Neural cell (in vitro differentiated cells): ENCODE measurements at regions not wholly inside any gene's neighbourhood (a gene's known extent, or its start where the extent isn't known, plus 50 kb on each side); places are given as distances from the start of the nearest gene placed in this dataset.

Experiments used
- H2AFZ ChIP-seq: fragments of 200-600, 300-800 bp; sonication (generic), shearing (Covaris generic); 2 replicates; pipeline ENCODE4 v1.6.0; 2014; ENCODE audit warnings: low read depth, mild to moderate bottlenecking, antibody characterized with exemption, low read length, moderate library complexity
- H3F3A ChIP-seq: fragments of 200-600 bp; shearing (Covaris generic); 2 replicates; pipeline ENCODE4 v1.6.1; 2016; ENCODE audit warnings: mild to moderate bottlenecking, moderate library complexity, mixed read lengths, antibody characterized with exemption, low read length; ENCODE audit not compliant: insufficient read depth, poor library complexity, severe bottlenecking
- H3K27ac ChIP-seq: fragments of 200-600, 300-800 bp; sonication (generic), shearing (Covaris generic); 2 replicates; pipeline ENCODE4 v1.5.1; 2014; ENCODE audit warnings: mild to moderate bottlenecking, low read length, moderate library complexity
- H3K27me3 ChIP-seq: fragments of 300-800, 200-600 bp; sonication (generic), shearing (Covaris generic); 2 replicates; pipeline ENCODE4 v1.6.0; 2014; ENCODE audit warnings: mild to moderate bottlenecking, low read depth, low read length, moderate library complexity; ENCODE audit not compliant: insufficient read depth
- H3K36me3 ChIP-seq: fragments of 300-800, 200-600 bp; sonication (generic), shearing (Covaris generic); 2 replicates; pipeline ENCODE4 v1.5.1; 2014; ENCODE audit warnings: mild to moderate bottlenecking, antibody characterized with exemption, low read length, moderate library complexity; ENCODE audit not compliant: insufficient read depth
- H3K4me2 ChIP-seq: fragments of 300-800, 200-600 bp; sonication (generic), shearing (Covaris generic); 2 replicates; pipeline ENCODE4 v1.6.0; 2014; ENCODE audit warnings: mild to moderate bottlenecking, low read length
- H3K4me3 ChIP-seq: fragments of 300-800, 200-600 bp; sonication (generic), shearing (Covaris generic); 2 replicates; pipeline ENCODE4 v1.5.1; 2014; ENCODE audit warnings: mild to moderate bottlenecking, low read length, moderate library complexity
- H3K79me2 ChIP-seq: fragments of 200-600 bp; shearing (Covaris generic); replicated peaks from 2 replicates; pipeline ENCODE4 v1.6.0; 2014; ENCODE audit warnings: mild to moderate bottlenecking, low read length, moderate library complexity; ENCODE audit not compliant: insufficient read depth
- H3K9ac ChIP-seq: fragments of 300-800, 200-600 bp; sonication (generic), shearing (Covaris generic); 2 replicates; pipeline ENCODE4 v1.6.1; 2016; ENCODE audit warnings: mild to moderate bottlenecking, low read length, mixed read lengths
- H3K9me2 ChIP-seq: fragments of 200-600 bp; shearing (Covaris generic); 2 replicates; pipeline ENCODE4 v1.6.1; 2016; ENCODE audit warnings: mild to moderate bottlenecking, low read length, mixed read lengths; ENCODE audit not compliant: insufficient read depth
- H3K9me3 ChIP-seq: fragments of 200-600, 300-800 bp; sonication (generic), shearing (Covaris generic); 2 replicates; pipeline ENCODE4 v1.6.1; 2016; ENCODE audit warnings: mild to moderate bottlenecking, mixed run types, low read length, moderate library complexity, mixed read lengths
- H4K20me1 ChIP-seq: fragments of 200-600 bp; shearing (Covaris generic); 2 replicates; pipeline ENCODE4 v1.6.1; 2016; ENCODE audit warnings: mild to moderate bottlenecking, mixed run types; ENCODE audit not compliant: insufficient read depth
- EP300 ChIP-seq: fragments of 450-650 bp; conservative IDR thresholded peaks from 2 replicates; pipeline ENCODE4 v1.6.1; 2014; ENCODE audit warnings: antibody characterized with exemption, mild to moderate bottlenecking, moderate library complexity; ENCODE audit not compliant: poor library complexity, severe bottlenecking
- EZH2 ChIP-seq: fragments of 200-600, 300-800 bp; shearing (Covaris generic), sonication (generic); IDR thresholded peaks from 2 replicates; pipeline ENCODE4 v1.6.1; 2014; ENCODE audit warnings: antibody characterized with exemption, low read length, borderline replicate concordance, mild to moderate bottlenecking; ENCODE audit not compliant: insufficient read depth, poor library complexity, severe bottlenecking
- MXI1 ChIP-seq: fragments of 450-650 bp; conservative IDR thresholded peaks from 2 replicates; pipeline ENCODE4 v1.6.1; 2014; ENCODE audit warnings: antibody characterized with exemption, mild to moderate bottlenecking; ENCODE audit not compliant: poor library complexity, severe bottlenecking
- POLR2AphosphoS5 ChIP-seq: IDR thresholded peaks from 2 replicates; pipeline ENCODE4 v1.6.1; 2012
- RAD21 ChIP-seq: fragments of 450-650 bp; conservative IDR thresholded peaks from 2 replicates; pipeline ENCODE4 v1.6.1; 2014; ENCODE audit warnings: antibody characterized with exemption, mild to moderate bottlenecking, moderate library complexity
- REST ChIP-seq: IDR thresholded peaks from 2 replicates; pipeline ENCODE4 v1.6.1; 2012; ENCODE audit warnings: borderline replicate concordance
- SMC3 ChIP-seq: fragments of 450-650 bp; conservative IDR thresholded peaks from 2 replicates; pipeline ENCODE4 v1.6.1; 2014; ENCODE audit warnings: antibody characterized with exemption, mild to moderate bottlenecking, moderate library complexity; ENCODE audit not compliant: poor library complexity
- TAF1 ChIP-seq: IDR thresholded peaks from 2 replicates; pipeline ENCODE4 v1.6.1; 2012; ENCODE audit warnings: low read depth
- TF ChIP-seq, protein P1 (sequence below): fragments of 450-650 bp; IDR thresholded peaks from 2 replicates; pipeline ENCODE4 v1.5.1; 2014; ENCODE audit warnings: antibody characterized with exemption, mild to moderate bottlenecking, moderate library complexity; ENCODE audit not compliant: poor library complexity, severe bottlenecking

DNA sequence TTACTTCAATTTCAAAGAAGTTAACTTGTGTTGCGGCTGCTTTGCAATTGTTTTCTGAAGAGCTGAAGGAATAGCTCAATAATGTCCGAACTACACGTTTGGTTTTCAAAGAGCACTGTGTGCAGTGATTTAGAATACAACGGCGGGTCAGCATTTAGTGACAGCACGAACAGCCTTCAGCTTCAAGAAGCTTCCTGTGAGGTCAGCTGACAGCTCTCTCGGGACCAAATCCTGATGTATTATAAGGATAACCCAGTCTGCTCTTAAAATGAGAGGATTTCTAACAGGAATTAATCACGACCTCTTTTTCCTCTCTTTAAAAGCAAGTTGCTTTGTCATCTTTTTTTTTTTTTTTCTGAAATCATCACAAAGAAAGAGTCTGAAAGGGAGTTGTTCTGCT, 97.9 kb upstream of the UNC13C start:
- H3K27me3 ChIP-seq, result no peaks in the 10 kb centered on the region
- no peaks in the 10 kb centered on the region for H3K9me2 ChIP-seq
- no peak overlapping the region for H3K4me2 ChIP-seq
- no peak overlapping the region for H3K9ac ChIP-seq
- H3K4me3 ChIP-seq, result no peak overlapping the region
- no peaks in the 10 kb centered on the region for H3K9me3 ChIP-seq
- no peak overlapping the region for H2AFZ ChIP-seq
- H3K36me3 ChIP-seq, result no peaks in the 10 kb centered on the region
- TF ChIP-seq MXI1 (no peak), REST (no peak), SMC3 (no peak), TAF1 (no peak), EZH2 (no peak), EP300 (no peak), POLR2AphosphoS5 (no peak), RAD21 (no peak)
- TF ChIP-seq, protein P1, sequence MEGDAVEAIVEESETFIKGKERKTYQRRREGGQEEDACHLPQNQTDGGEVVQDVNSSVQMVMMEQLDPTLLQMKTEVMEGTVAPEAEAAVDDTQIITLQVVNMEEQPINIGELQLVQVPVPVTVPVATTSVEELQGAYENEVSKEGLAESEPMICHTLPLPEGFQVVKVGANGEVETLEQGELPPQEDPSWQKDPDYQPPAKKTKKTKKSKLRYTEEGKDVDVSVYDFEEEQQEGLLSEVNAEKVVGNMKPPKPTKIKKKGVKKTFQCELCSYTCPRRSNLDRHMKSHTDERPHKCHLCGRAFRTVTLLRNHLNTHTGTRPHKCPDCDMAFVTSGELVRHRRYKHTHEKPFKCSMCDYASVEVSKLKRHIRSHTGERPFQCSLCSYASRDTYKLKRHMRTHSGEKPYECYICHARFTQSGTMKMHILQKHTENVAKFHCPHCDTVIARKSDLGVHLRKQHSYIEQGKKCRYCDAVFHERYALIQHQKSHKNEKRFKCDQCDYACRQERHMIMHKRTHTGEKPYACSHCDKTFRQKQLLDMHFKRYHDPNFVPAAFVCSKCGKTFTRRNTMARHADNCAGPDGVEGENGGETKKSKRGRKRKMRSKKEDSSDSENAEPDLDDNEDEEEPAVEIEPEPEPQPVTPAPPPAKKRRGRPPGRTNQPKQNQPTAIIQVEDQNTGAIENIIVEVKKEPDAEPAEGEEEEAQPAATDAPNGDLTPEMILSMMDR, result no peak
- H3F3A ChIP-seq, result no peaks in the 10 kb centered on the region
- no peak overlapping the region for H3K27ac ChIP-seq
- H3K79me2 ChIP-seq, result no peaks in the 10 kb centered on the region
- H4K20me1 ChIP-seq, result no peaks in the 10 kb centered on the region

GRCh38 chr15:53875711-53876110, 102.5 kb upstream of the UNC13C start:
- TF ChIP-seq MXI1 (no peak), SMC3 (no peak), POLR2AphosphoS5 (no peak), EZH2 (no peak), RAD21 (no peak), TAF1 (no peak), EP300 (no peak), REST (no peak)
- TF ChIP-seq, protein P1, result no peak
- Histone ChIP-seq H3K9me2 (no peaks in the 10 kb centered on the region), H3K79me2 (no peaks in the 10 kb centered on the region), H2AFZ (no peak overlapping the region), H3K9ac (no peak overlapping the region), H4K20me1 (no peaks in the 10 kb centered on the region), H3K4me3 (no peak overlapping the region), H3K27me3 (no peaks in the 10 kb centered on the region), H3K9me3 (no peaks in the 10 kb centered on the region), H3K4me2 (no peak overlapping the region), H3F3A (no peaks in the 10 kb centered on the region), H3K27ac (no peak overlapping the region), H3K36me3 (no peaks in the 10 kb centered on the region)
